Posterior vena cava (tissue), 2 donors: ENCODE measurements at regions not wholly inside any gene's neighbourhood (a gene's known extent, or its start where the extent isn't known, plus 50 kb on each side); places are given as distances from the start of the nearest gene placed in this dataset.

Experiments used
- DNase-seq: peaks from one replicate; pipeline ENCODE4 v3.0.0-alpha.2; 2020; ENCODE audit warnings: low spot score
- intact Hi-C, 2 donors: fragments of 100-400 bp; cut with DNase I; formaldehyde crosslinking; loops; one replicate each; pipeline versions ENCODE4 v1.14.1 to v1.14.2; 2022 to 2023
- donor health status: DM: yes; HTN: yes; CAD: no.
- donor health status: DM: yes; HTN: yes; CAD: no.

DNA sequence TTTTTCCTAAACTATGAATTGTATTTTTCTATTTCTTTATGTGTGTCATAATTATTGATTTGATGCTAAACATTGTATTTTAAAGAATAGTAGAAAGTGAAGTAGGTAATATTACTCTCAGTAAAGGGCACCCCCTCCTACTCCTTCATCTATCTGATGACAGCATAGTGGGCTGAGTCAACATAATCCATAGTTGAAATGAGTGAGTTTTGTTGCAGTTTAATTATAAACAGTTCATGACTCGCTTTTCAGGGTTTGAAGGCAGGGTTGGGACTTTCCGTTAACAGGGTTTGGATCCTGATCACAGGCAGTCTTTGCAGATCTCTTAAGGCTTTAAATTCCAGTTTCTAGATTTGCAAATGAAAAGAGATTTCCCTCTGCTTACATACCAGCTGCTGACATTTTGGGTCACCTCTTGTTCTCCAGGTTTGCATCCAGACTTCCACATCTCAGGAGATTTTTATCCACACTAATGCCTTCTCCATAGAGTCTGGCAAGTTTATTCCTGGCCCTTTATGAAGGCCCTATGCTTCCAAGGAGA lies 54.0 kb upstream of the TACR3 start:
- no peak for DNase-seq
- intact Hi-C loops: no loop called here
